ENCODE measurements at regions not wholly inside any gene's neighbourhood (a gene's known extent, or its start where the extent isn't known, plus 50 kb on each side); places are given as distances from the start of the nearest gene placed in this dataset.

- intact Hi-C loops (cut with DNase I): no loop called here
- Histone ChIP-seq H3K27me3 (no peaks in the 10 kb centered on the region), H3K36me3 (no peaks in the 10 kb centered on the region), H3K27ac (no peak overlapping the region), H3K4me1 (peaks cover 0 to 26% (median 0%) of the 10 kb centered on the region in 3 donors), H3K9me3 (no peaks in the 10 kb centered on the region), H3K4me3 (no peak overlapping the region)
- TF ChIP-seq POLR2A (IDR thresholded peaks at IDR 0.05) (no peak), CTCF (IDR thresholded peaks at IDR 0.05) (no peak)
- WGBS, 2 donors: 28 to 54% methylated on average over 6 of the region's 6 CpGs
- DNase-seq: no peak
These were observed 102.5 kb downstream of the SREK1 start for GRCh38 chr5:66246608-66247007.

GRCh38 chr5:66247176-66247960, 103.3 kb downstream of the SREK1 start:
- no peak for TF ChIP-seq CTCF (IDR thresholded peaks at IDR 0.05)
- TF ChIP-seq POLR2A (IDR thresholded peaks at IDR 0.05): no peak
- no peak for DNase-seq
- no peak overlapping the region for H3K27ac ChIP-seq
- WGBS, 2 donors: 53 to 63% methylated on average over 4 of the region's 4 CpGs
- intact Hi-C loops (cut with DNase I): no loop called here
- H3K36me3 ChIP-seq: no peaks in the 10 kb centered on the region
- H3K9me3 ChIP-seq: no peaks in the 10 kb centered on the region
- H3K4me1 ChIP-seq: peaks cover 0 to 26% (median 0%) of the 10 kb centered on the region in 3 donors
- H3K4me3 ChIP-seq: no peak overlapping the region
- H3K27me3 ChIP-seq: no peaks in the 10 kb centered on the region

- no peak overlapping the region for H3K27ac ChIP-seq
- no peak for TF ChIP-seq CTCF (IDR thresholded peaks at IDR 0.05)
- no peak for TF ChIP-seq POLR2A (IDR thresholded peaks at IDR 0.05)
- H3K27me3 ChIP-seq: no peaks in the 10 kb centered on the region
- no peak overlapping the region for H3K4me3 ChIP-seq
- peaks cover 0 to 26% (median 0%) of the 10 kb centered on the region in 3 donors for H3K4me1 ChIP-seq
- H3K9me3 ChIP-seq: no peaks in the 10 kb centered on the region
- no peaks in the 10 kb centered on the region for H3K36me3 ChIP-seq
- intact Hi-C loops (cut with DNase I): no loop called here
- no peak for DNase-seq
- 30 to 45% methylated on average over 2 of the region's 2 CpGs for WGBS, 2 donors
These were observed 104.8 kb downstream of the SREK1 start for GRCh38 chr5:66248874-66249273.

DNA sequence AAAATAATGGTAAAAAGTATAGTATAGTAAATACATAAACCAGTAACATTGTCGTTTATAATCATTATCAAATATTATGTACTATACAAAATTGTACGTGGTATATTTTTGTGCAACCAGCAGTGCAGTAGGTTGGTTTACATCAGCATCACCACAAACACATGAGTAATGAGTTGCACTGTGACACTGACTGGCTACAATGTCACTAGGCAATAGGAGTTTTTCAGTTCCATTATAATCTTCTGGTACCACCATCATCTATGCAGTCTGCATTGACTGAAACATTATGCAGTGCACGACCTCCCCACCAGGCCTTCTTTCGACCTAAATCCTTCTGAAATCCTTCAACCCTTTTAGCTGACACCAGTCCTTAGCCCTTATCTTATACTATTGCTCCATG, 105.8 kb downstream of the SREK1 start:
- H3K4me3 ChIP-seq: no peak overlapping the region
- 50 to 76% methylated on average over 4 of the region's 4 CpGs for WGBS, 2 donors
- no peaks in the 10 kb centered on the region for H3K27me3 ChIP-seq
- H3K36me3 ChIP-seq: no peaks in the 10 kb centered on the region
- H3K4me1 ChIP-seq: peaks cover 0 to 26% (median 0%) of the 10 kb centered on the region in 3 donors
- intact Hi-C loops (cut with DNase I): no loop called here
- no peak for DNase-seq
- no peak overlapping the region for H3K27ac ChIP-seq
- H3K9me3 ChIP-seq: no peaks in the 10 kb centered on the region
- TF ChIP-seq CTCF (IDR thresholded peaks at IDR 0.05) (no peak), POLR2A (IDR thresholded peaks at IDR 0.05) (no peak)

- H3K27ac ChIP-seq: no peak overlapping the region
- H3K27me3 ChIP-seq: no peaks in the 10 kb centered on the region
- WGBS, 2 donors: 75 to 83% methylated on average over 3 of the region's 3 CpGs
- DNase-seq: no peak
- no peaks in the 10 kb centered on the region for H3K36me3 ChIP-seq
- intact Hi-C loops (cut with DNase I): no loop called here
- H3K4me3 ChIP-seq: no peak overlapping the region
- TF ChIP-seq CTCF (IDR thresholded peaks at IDR 0.05) (no peak), POLR2A (IDR thresholded peaks at IDR 0.05) (no peak)
- no peaks in the 10 kb centered on the region for H3K9me3 ChIP-seq
- peaks cover 0 to 16% (median 0%) of the 10 kb centered on the region in 3 donors for H3K4me1 ChIP-seq
These were observed 108.7 kb downstream of the SREK1 start for GRCh38 chr5:66252849-66253248.
